ENCODE measurements at regions not wholly inside any gene's neighbourhood (a gene's known extent, or its start where the extent isn't known, plus 50 kb on each side); places are given as distances from the start of the nearest gene placed in this dataset.
"Not testable (repeated sequence)": the region's sequence is repeated elsewhere in the genome, so short reads cannot be mapped to it uniquely, and the experiment has no call there.

DNA sequence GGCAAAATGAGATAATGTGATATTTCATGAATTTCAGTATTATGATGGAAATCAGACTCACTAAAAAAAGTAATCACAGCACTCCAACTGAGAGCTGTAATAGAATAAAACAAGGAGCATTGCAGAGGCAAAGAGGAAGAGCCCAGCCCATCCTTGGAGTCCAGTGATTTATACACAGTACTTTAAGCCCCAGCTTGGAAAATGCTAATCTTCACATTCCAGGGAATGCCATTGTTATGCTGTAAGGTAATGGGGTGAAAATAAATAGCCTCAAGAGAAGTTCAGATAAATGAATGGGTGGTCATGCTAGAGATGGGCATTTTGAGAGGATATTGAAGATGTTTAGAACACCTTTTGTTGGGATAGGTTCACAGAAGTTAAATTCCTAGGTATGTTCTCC lies 190.3 kb upstream of the TAPT1 start:
- TF ChIP-seq, protein P1, sequence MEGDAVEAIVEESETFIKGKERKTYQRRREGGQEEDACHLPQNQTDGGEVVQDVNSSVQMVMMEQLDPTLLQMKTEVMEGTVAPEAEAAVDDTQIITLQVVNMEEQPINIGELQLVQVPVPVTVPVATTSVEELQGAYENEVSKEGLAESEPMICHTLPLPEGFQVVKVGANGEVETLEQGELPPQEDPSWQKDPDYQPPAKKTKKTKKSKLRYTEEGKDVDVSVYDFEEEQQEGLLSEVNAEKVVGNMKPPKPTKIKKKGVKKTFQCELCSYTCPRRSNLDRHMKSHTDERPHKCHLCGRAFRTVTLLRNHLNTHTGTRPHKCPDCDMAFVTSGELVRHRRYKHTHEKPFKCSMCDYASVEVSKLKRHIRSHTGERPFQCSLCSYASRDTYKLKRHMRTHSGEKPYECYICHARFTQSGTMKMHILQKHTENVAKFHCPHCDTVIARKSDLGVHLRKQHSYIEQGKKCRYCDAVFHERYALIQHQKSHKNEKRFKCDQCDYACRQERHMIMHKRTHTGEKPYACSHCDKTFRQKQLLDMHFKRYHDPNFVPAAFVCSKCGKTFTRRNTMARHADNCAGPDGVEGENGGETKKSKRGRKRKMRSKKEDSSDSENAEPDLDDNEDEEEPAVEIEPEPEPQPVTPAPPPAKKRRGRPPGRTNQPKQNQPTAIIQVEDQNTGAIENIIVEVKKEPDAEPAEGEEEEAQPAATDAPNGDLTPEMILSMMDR (IDR thresholded peaks at IDR 0.05; ENCODE audit: insufficient read depth, low read length, severe bottlenecking), result no peak
- no peak for FAIRE-seq
- Histone ChIP-seq H3K27me3 (ENCODE audit: control insufficient read depth, insufficient read depth, low read length) (no peaks in the 10 kb centered on the region), H3K36me3 (ENCODE audit: control insufficient read depth, insufficient read depth, low read length) (no peaks in the 10 kb centered on the region), H3K4me3 (ENCODE audit: low read depth, low read length) (no peak overlapping the region)
- DNase-seq (ENCODE audit: low read depth), result no peak

- FAIRE-seq, result no peak
- Histone ChIP-seq H3K4me3 (ENCODE audit: low read depth, low read length) (no peak overlapping the region), H3K36me3 (ENCODE audit: control insufficient read depth, insufficient read depth, low read length) (no peaks in the 10 kb centered on the region), H3K27me3 (ENCODE audit: control insufficient read depth, insufficient read depth, low read length) (no peaks in the 10 kb centered on the region)
- DNase-seq (ENCODE audit: low read depth), result no peak
- TF ChIP-seq, protein P1 (IDR thresholded peaks at IDR 0.05; ENCODE audit: insufficient read depth, low read length, severe bottlenecking), result no peak
Measured at GRCh38 chr4:16415751-16416150, 189.5 kb upstream of the TAPT1 start.

GRCh38 chr4:16413814-16414555 lies 187.7 kb upstream of the TAPT1 start:
- Histone ChIP-seq H3K36me3 (ENCODE audit: control insufficient read depth, insufficient read depth, low read length) (no peaks in the 10 kb centered on the region), H3K27me3 (ENCODE audit: control insufficient read depth, insufficient read depth, low read length) (no peaks in the 10 kb centered on the region), H3K4me3 (ENCODE audit: low read depth, low read length) (no peak overlapping the region)
- TF ChIP-seq, protein P1 (IDR thresholded peaks at IDR 0.05; ENCODE audit: insufficient read depth, low read length, severe bottlenecking), result no peak
- no peak for FAIRE-seq
- no peak for DNase-seq (ENCODE audit: low read depth)

GRCh38 chr4:16411501-16412085 lies 185.3 kb upstream of the TAPT1 start:
- FAIRE-seq (no peak), DNase-seq (ENCODE audit: low read depth) (no peak)
- H3K36me3 ChIP-seq (ENCODE audit: control insufficient read depth, insufficient read depth, low read length), result no peaks in the 10 kb centered on the region
- H3K4me3 ChIP-seq (ENCODE audit: low read depth, low read length), result no peak overlapping the region
- TF ChIP-seq, protein P1 (IDR thresholded peaks at IDR 0.05; ENCODE audit: insufficient read depth, low read length, severe bottlenecking), result no peak
- H3K27me3 ChIP-seq (ENCODE audit: control insufficient read depth, insufficient read depth, low read length), result no peaks in the 10 kb centered on the region

GRCh38 chr4:16393216-16393615 lies 166.9 kb upstream of the TAPT1 start:
- not testable (repeated sequence) for H3K4me3 ChIP-seq (ENCODE audit: low read depth, low read length); H3K36me3 ChIP-seq (ENCODE audit: control insufficient read depth, insufficient read depth, low read length); H3K27me3 ChIP-seq (ENCODE audit: control insufficient read depth, insufficient read depth, low read length); FAIRE-seq; DNase-seq (ENCODE audit: low read depth)

- no peaks in the 10 kb centered on the region for H3K27me3 ChIP-seq (ENCODE audit: control insufficient read depth, insufficient read depth, low read length)
- FAIRE-seq (no peak), DNase-seq (ENCODE audit: low read depth) (no peak)
- TF ChIP-seq, protein P1 (IDR thresholded peaks at IDR 0.05; ENCODE audit: insufficient read depth, low read length, severe bottlenecking), result no peak
- H3K36me3 ChIP-seq (ENCODE audit: control insufficient read depth, insufficient read depth, low read length), result no peaks in the 10 kb centered on the region
- no peak overlapping the region for H3K4me3 ChIP-seq (ENCODE audit: low read depth, low read length)
Measured at GRCh38 chr4:16391196-16391595, 164.9 kb upstream of the TAPT1 start.

Data from bronchial epithelial cell (primary cell).